H1 (cell line): ENCODE measurements at regions not wholly inside any gene's neighbourhood (a gene's known extent, or its start where the extent isn't known, plus 50 kb on each side); places are given as distances from the start of the nearest gene placed in this dataset.

Source experiments
- CTCF ChIA-PET: fragments of 300-600 bp; sonication (Branson Sonifier 250); formaldehyde crosslinking; loops from one replicate; lab custom pipeline; 2021; ENCODE audit not compliant: partially characterized antibody; lab: Charles Lee
- POLR2A ChIA-PET: fragments of 300-600 bp; sonication (Branson Sonifier 250); formaldehyde crosslinking; loops from one replicate; lab custom pipeline; 2021; ENCODE audit warnings: inconsistent platforms; ENCODE audit not compliant: partially characterized antibody; lab: Charles Lee
- DNase-seq, 2 experiments: peaks; one replicate each; pipeline versions ENCODE4 v3.0.0 to v3.0.0-alpha.2; 2010 to 2022; ENCODE audit warnings: low spot score in 2 of 2, low read depth in 1 of 2, mixed read lengths in 1 of 2
- FAIRE-seq: peaks from 2 replicates; lab custom pipeline; 2011; peaks lifted over from hg19 to GRCh38; lab: Jason Lieb, UNC
- H2AFZ ChIP-seq: 2 replicates; pipeline ENCODE4 v1.8.1; 2012; ENCODE audit warnings: low read length, inconsistent platforms
- H2AK5ac ChIP-seq: 2 replicates; pipeline ENCODE4 v1.6.1; 2013; ENCODE audit warnings: low read depth, low read length
- H2BK120ac ChIP-seq: replicated peaks from 2 replicates; pipeline ENCODE3; 2013; ENCODE audit warnings: low read depth, low read length, inconsistent platforms
- H2BK12ac ChIP-seq: 2 replicates; pipeline ENCODE4 v1.6.1; 2013; ENCODE audit warnings: low read depth, low read length
- H2BK15ac ChIP-seq: 2 replicates; pipeline ENCODE4 v1.6.1; 2013; ENCODE audit warnings: low read length
- H2BK20ac ChIP-seq: 2 replicates; pipeline ENCODE4 v1.6.1; 2013; ENCODE audit warnings: low read length
- H2BK5ac ChIP-seq: 2 replicates; pipeline ENCODE4 v1.6.1; 2013; ENCODE audit warnings: low read depth, low read length
- H3K14ac ChIP-seq: 2 replicates; pipeline ENCODE4 v1.6.1; 2013; ENCODE audit warnings: inconsistent platforms; ENCODE audit not compliant: insufficient read length
- H3K18ac ChIP-seq: 2 replicates; pipeline ENCODE4 v1.6.1; 2013; ENCODE audit warnings: low read length; ENCODE audit errors: extremely low read depth
- H3K23ac ChIP-seq: 2 replicates; pipeline ENCODE4 v1.6.1; 2013; ENCODE audit warnings: inconsistent platforms; ENCODE audit not compliant: insufficient read length
- H3K23me2 ChIP-seq: 2 replicates; pipeline ENCODE4 v1.6.1; 2013; ENCODE audit warnings: low read depth, low read length
- H3K27ac ChIP-seq: 2 replicates; pipeline ENCODE4 v1.6.1; 2011; ENCODE audit warnings: low read depth, low read length, inconsistent platforms
- H3K27me3 ChIP-seq, 4 experiments: replicated peaks in 1 of 4; 1 replicate in 1 of 4; 2 replicates in 3 of 4; pipeline versions ENCODE4 v1.6.1 to v1.8.1; 2011 to 2013; ENCODE audit warnings: low read length in 3 of 4, mild to moderate bottlenecking in 3 of 4, inconsistent platforms in 2 of 4, mixed read lengths in 2 of 4, moderate library complexity in 1 of 4; ENCODE audit not compliant: control insufficient read depth in 3 of 4, insufficient read depth in 3 of 4; ENCODE audit errors: extremely low read depth in 1 of 4
- H3K36me3 ChIP-seq, 4 experiments: 2 replicates each; pipeline versions ENCODE4 v1.6.1 to v1.8.1; 2011 to 2013; ENCODE audit warnings: mild to moderate bottlenecking in 4 of 4, low read length in 3 of 4, moderate library complexity in 2 of 4, control low read depth in 1 of 4, inconsistent platforms in 1 of 4; ENCODE audit not compliant: insufficient read depth in 4 of 4, control insufficient read depth in 2 of 4
- H3K4ac ChIP-seq: replicated peaks from 2 replicates; pipeline ENCODE3; 2013; ENCODE audit warnings: low read length, low read depth, mixed read lengths, inconsistent platforms; ENCODE audit not compliant: insufficient read length
- H3K4me1 ChIP-seq, 4 experiments: replicated peaks in 1 of 4; 1 replicate in 1 of 4; 2 replicates in 3 of 4; pipeline versions ENCODE4 v1.6.1 to v1.8.1; 2011 to 2013; ENCODE audit warnings: low read length in 3 of 4, inconsistent platforms in 2 of 4, mixed read lengths in 1 of 4; ENCODE audit not compliant: insufficient read depth in 4 of 4, control insufficient read depth in 3 of 4
- H3K4me2 ChIP-seq, 2 experiments: 2 replicates each; pipeline versions ENCODE4 v1.6.1 to v1.8.1; 2011 to 2013; ENCODE audit warnings: low read depth in 2 of 2, low read length in 2 of 2, control low read depth in 1 of 2, inconsistent platforms in 1 of 2, mild to moderate bottlenecking in 1 of 2; ENCODE audit not compliant: insufficient read depth in 1 of 2
- H3K4me3 ChIP-seq, 4 experiments: fragments of 200-600, 300-600 bp in 1 of 4; sonication (generic), shearing (Covaris generic), sonication (Bioruptor Twin) in 1 of 4; 2 replicates each; pipeline versions ENCODE4 v1.5.1 to v1.8.1; 2011 to 2016; ENCODE audit warnings: low read length in 4 of 4, low read depth in 3 of 4, control low read depth in 2 of 4, inconsistent platforms in 2 of 4, mild to moderate bottlenecking in 2 of 4, mixed read lengths in 1 of 4, moderate library complexity in 1 of 4; ENCODE audit not compliant: insufficient read depth in 2 of 4; ENCODE audit errors: extremely low read depth in 1 of 4
- H3K56ac ChIP-seq: replicated peaks from 2 replicates; pipeline ENCODE3; 2013; ENCODE audit warnings: low read depth, mild to moderate bottlenecking, mixed read lengths, low read length, inconsistent platforms; ENCODE audit not compliant: insufficient read length
- H3K79me1 ChIP-seq: 2 replicates; pipeline ENCODE4 v1.6.1; 2013; ENCODE audit warnings: low read depth, low read length, control low read depth
- H3K79me2 ChIP-seq, 2 experiments: 2 replicates each; pipeline versions ENCODE4 v1.6.1 to v1.8.1; 2012 to 2013; ENCODE audit warnings: low read length in 2 of 2, mild to moderate bottlenecking in 2 of 2, inconsistent platforms in 1 of 2; ENCODE audit not compliant: insufficient read depth in 2 of 2, control insufficient read depth in 1 of 2
- H3K9ac ChIP-seq, 4 experiments: replicated peaks in 1 of 4; 1 replicate in 1 of 4; 2 replicates in 3 of 4; pipeline versions ENCODE4 v1.6.1 to v1.8.1; 2011 to 2013; ENCODE audit warnings: low read depth in 3 of 4, low read length in 3 of 4, control low read depth in 2 of 4, mild to moderate bottlenecking in 2 of 4, moderate library complexity in 2 of 4, inconsistent platforms in 1 of 4; ENCODE audit errors: extremely low read depth in 1 of 4
- H3K9me3 ChIP-seq, 2 experiments: 2 replicates each; pipeline versions ENCODE4 v1.6.1 to v1.8.1; 2012 to 2013; ENCODE audit warnings: mild to moderate bottlenecking in 2 of 2, moderate library complexity in 2 of 2, control low read depth in 1 of 2, inconsistent platforms in 1 of 2, low read depth in 1 of 2, low read length in 1 of 2, mixed read lengths in 1 of 2; ENCODE audit not compliant: insufficient read depth in 2 of 2
- H4K20me1 ChIP-seq, 2 experiments: replicated peaks in 1 of 2; 2 replicates each; pipeline versions ENCODE3 to v1.8.1; 2011 to 2013; ENCODE audit warnings: inconsistent platforms in 2 of 2, low read length in 2 of 2, mild to moderate bottlenecking in 1 of 2; ENCODE audit not compliant: insufficient read depth in 2 of 2, control insufficient read depth in 1 of 2
- H4K5ac ChIP-seq: 2 replicates; pipeline ENCODE4 v1.6.1; 2013; ENCODE audit warnings: low read length, low read depth, mixed read lengths, inconsistent platforms; ENCODE audit not compliant: insufficient read length
- H4K8ac ChIP-seq: 2 replicates; pipeline ENCODE4 v1.8.0; 2013; ENCODE audit warnings: mild to moderate bottlenecking, moderate library complexity, low read length, inconsistent platforms; ENCODE audit not compliant: insufficient read depth; ENCODE audit errors: extremely low read depth
- H4K91ac ChIP-seq: replicated peaks from 2 replicates; pipeline ENCODE3; 2013; ENCODE audit warnings: low read length, mixed read lengths, inconsistent platforms; ENCODE audit not compliant: insufficient read length
- CEBPB ChIP-seq: IDR thresholded peaks from 2 replicates; pipeline ENCODE4 v1.6.1; 2012; ENCODE audit warnings: low read depth, low read length
- EGR1 ChIP-seq: IDR thresholded peaks from 2 replicates; pipeline ENCODE4 v1.6.1; 2011; ENCODE audit warnings: low read depth, low read length, borderline replicate concordance
- SP2 ChIP-seq: IDR thresholded peaks from 2 replicates; pipeline ENCODE4 v1.6.1; 2012; ENCODE audit warnings: mild to moderate bottlenecking, low read length, inconsistent platforms
- WGBS, 2 experiments: shearing (Covaris generic) in 1 of 2; methylation state at CpG; one replicate each; pipeline versions ENCODE4 v1.1.6 to v1.1.7; 2013 to 2015; ENCODE audit warnings: low lambda C conversion rate in 2 of 2, mixed read lengths in 2 of 2, inconsistent platforms in 1 of 2, low coverage in 1 of 2, missing lambda C conversion rate in 1 of 2; ENCODE audit not compliant: insufficient replicate concordance in 2 of 2, insufficient coverage in 1 of 2, insufficient read length in 1 of 2; ENCODE audit errors: extremely low coverage in 1 of 2, missing lambda C conversion rate in 1 of 2; 5-methylcytosine and 5-hydroxymethylcytosine counted together

GRCh38 chr15:62647843-62648505, 394.6 kb upstream of the TPM1 start:
- H3K14ac ChIP-seq: no peak overlapping the region
- H3K18ac ChIP-seq: no peak overlapping the region
- no peak overlapping the region for H2BK15ac ChIP-seq
- H3K36me3 ChIP-seq: no peaks in the 10 kb centered on the region; a peak in 1 of 8 replicates
- no peak overlapping the region for H2BK120ac ChIP-seq
- H3K79me2 ChIP-seq: no peaks in the 10 kb centered on the region
- H3K4me3 ChIP-seq: no peak overlapping the region
- H2BK20ac ChIP-seq: no peak overlapping the region
- H3K27ac ChIP-seq: no peak overlapping the region
- no peak overlapping the region for H3K56ac ChIP-seq
- no peak overlapping the region for H2AK5ac ChIP-seq
- no peaks in the 10 kb centered on the region for H3K23me2 ChIP-seq
- no peak for TF ChIP-seq SP2
- no peak for TF ChIP-seq CEBPB
- TF ChIP-seq EGR1: no peak
- TF ChIP-seq, all 59 proteins: peak for 0
- no peak overlapping the region for H2BK5ac ChIP-seq
- no peaks in the 10 kb centered on the region for H3K79me1 ChIP-seq
- no peaks in the 10 kb centered on the region for H4K20me1 ChIP-seq
- H3K27me3 ChIP-seq: no peaks in the 10 kb centered on the region
- POLR2A ChIA-PET: no interaction called here
- WGBS, 2 experiments: 88% methylated on average over 5 of the region's 7 CpGs; no CpG with 5 or more reads in 1 of the 2 experiments
- H4K91ac ChIP-seq: no peak overlapping the region
- H4K5ac ChIP-seq: no peak overlapping the region
- no peak overlapping the region for H3K23ac ChIP-seq
- H3K4ac ChIP-seq: no peak overlapping the region
- H3K4me1 ChIP-seq: peaks cover 1 to 7% (median 3%) of the 10 kb centered on the region in 4 experiments; a peak in 5 of 7 replicates
- CTCF ChIA-PET: interaction anchor here (1.0 to 2.0 kb wide), 5 partner anchors 8 to 38 kb away, joined by 3 to 8 read pairs (median 3); no protein-coding TSS in a partner anchor
- no peak overlapping the region for H3K4me2 ChIP-seq
- no peak overlapping the region for H2BK12ac ChIP-seq
- no peaks in the 10 kb centered on the region for H3K9me3 ChIP-seq
- no peak overlapping the region for H4K8ac ChIP-seq
- H3K9ac ChIP-seq: no peak overlapping the region
- no peak overlapping the region for H2AFZ ChIP-seq
- no peak for FAIRE-seq
- no peak for DNase-seq
